Suprapubic skin (tissue), 4 donors: ENCODE measurements at regions not wholly inside any gene's neighbourhood (a gene's known extent, or its start where the extent isn't known, plus 50 kb on each side); places are given as distances from the start of the nearest gene placed in this dataset.
"Not testable (repeated sequence)": the region's sequence is repeated elsewhere in the genome, so short reads cannot be mapped to it uniquely, and the experiment has no call there.

ENCODE experiments used
- DNase-seq, 2 donors: peaks; one replicate each; pipeline ENCODE4 v3.0.0-alpha.2; 2019; ENCODE audit warnings: low spot score in 2 of 2
- H3K27ac ChIP-seq: fragments of 200-600 bp; sonication (generic); one replicate; pipeline ENCODE4 v1.5.1; 2019
- H3K27me3 ChIP-seq: fragments of 200-600 bp; sonication (generic); one replicate; pipeline ENCODE4 v1.5.1; 2019
- H3K36me3 ChIP-seq: fragments of 200-600 bp; sonication (generic); one replicate; pipeline ENCODE4 v1.5.1; 2019
- H3K4me1 ChIP-seq: fragments of 200-600 bp; sonication (generic); one replicate; pipeline ENCODE4 v1.5.1; 2019
- H3K4me3 ChIP-seq: fragments of 200-600 bp; sonication (generic); one replicate; pipeline ENCODE4 v1.5.1; 2019; ENCODE audit warnings: mild to moderate bottlenecking
- H3K9me3 ChIP-seq: fragments of 200-600 bp; sonication (generic); one replicate; pipeline ENCODE4 v1.5.1; 2019
- CTCF ChIP-seq, 2 donors: fragments of 200-600 bp in 1 of 2; fragments of 450-650 bp in 1 of 2; sonication (generic) in 1 of 2; IDR thresholded peaks; one replicate each; pipeline ENCODE4 v1.5.1; 2016 to 2019; ENCODE audit warnings: antibody characterized with exemption in 2 of 2, mild to moderate bottlenecking in 1 of 2, moderate library complexity in 1 of 2
- POLR2A ChIP-seq, 2 donors: fragments of 450-650 bp; IDR thresholded peaks; one replicate each; pipeline ENCODE4 v1.6.1; 2017; ENCODE audit warnings: antibody characterized with exemption in 2 of 2, mild to moderate bottlenecking in 2 of 2, moderate library complexity in 2 of 2
- WGBS: methylation state at CpG from one replicate; pipeline ENCODE4 v1.1.5; 2018; 5-methylcytosine and 5-hydroxymethylcytosine counted together

GRCh38 chr1:144516172-144516571, 54.7 kb upstream of the NBPF15 start:
- H3K36me3 ChIP-seq, DNase-seq, H3K4me1 ChIP-seq, H3K27me3 ChIP-seq, H3K27ac ChIP-seq, H3K4me3 ChIP-seq, H3K9me3 ChIP-seq: not testable (repeated sequence)
- 94% methylated on average over 1 of the region's 3 CpGs for WGBS

- not testable (repeated sequence) for H3K36me3 ChIP-seq
Measured at GRCh38 chr1:144516906-144517305, 55.4 kb upstream of the NBPF15 start.

GRCh38 chr1:144518439-144518838, 57.0 kb upstream of the NBPF15 start:
- H3K27ac ChIP-seq, H3K9me3 ChIP-seq, H3K4me3 ChIP-seq, H3K27me3 ChIP-seq, H3K4me1 ChIP-seq, H3K36me3 ChIP-seq, DNase-seq: not testable (repeated sequence)
- 87% methylated on average over 4 of the region's 9 CpGs for WGBS

More at GRCh38 chr1:144516906-144517305, 55.4 kb upstream of the NBPF15 start:
- not testable (repeated sequence) for DNase-seq, H3K27me3 ChIP-seq, H3K9me3 ChIP-seq, H3K4me3 ChIP-seq, H3K27ac ChIP-seq, H3K4me1 ChIP-seq
- whole genome bisulfite sequencing = 82% methylated on average over 2 of the region's 2 CpGs

GRCh38 chr1:144519528-144520189, 58.2 kb upstream of the NBPF15 start:
- WGBS = 48% methylated on average over 5 of the region's 12 CpGs
- not testable (repeated sequence) for H3K9me3 ChIP-seq, H3K27ac ChIP-seq, H3K36me3 ChIP-seq, H3K4me3 ChIP-seq, DNase-seq, H3K4me1 ChIP-seq
- peaks cover 11% of the 10 kb centered on the region for H3K27me3 ChIP-seq

GRCh38 chr1:144523661-144524407, 62.4 kb upstream of the NBPF15 start:
- H3K27ac ChIP-seq, H3K4me3 ChIP-seq, H3K9me3 ChIP-seq, H3K36me3 ChIP-seq, H3K4me1 ChIP-seq, DNase-seq: not testable (repeated sequence)
- H3K27me3 ChIP-seq = peaks cover 14% of the 10 kb centered on the region
- WGBS = 7% methylated on average over 27 of the region's 33 CpGs
- TF ChIP-seq POLR2A (IDR thresholded peaks at IDR 0.05) = peak in 1 of 2 donors; percentile 26

GRCh38 chr1:144532156-144532607, 60.5 kb upstream of the PPIAL4F start:
- H3K36me3 ChIP-seq, H3K27me3 ChIP-seq, H3K4me3 ChIP-seq, H3K4me1 ChIP-seq, H3K9me3 ChIP-seq, H3K27ac ChIP-seq, DNase-seq: not testable (repeated sequence)
- peak; percentile 5 to 16 for TF ChIP-seq CTCF (IDR thresholded peaks at IDR 0.05)
- 27% methylated on average over 9 of the region's 9 CpGs for WGBS

GRCh38 chr1:144533480-144533879, 59.2 kb upstream of the PPIAL4F start:
- 51% methylated on average over 3 of the region's 3 CpGs for WGBS
- not testable (repeated sequence) for H3K36me3 ChIP-seq

GRCh38 chr1:144534286-144534685, 58.4 kb upstream of the PPIAL4F start:
- not testable (repeated sequence) for DNase-seq, H3K9me3 ChIP-seq, H3K4me1 ChIP-seq, H3K4me3 ChIP-seq, H3K36me3 ChIP-seq, H3K27me3 ChIP-seq, H3K27ac ChIP-seq
- 57% methylated on average over 1 of the region's 1 CpG for WGBS

More at GRCh38 chr1:144533480-144533879, 59.2 kb upstream of the PPIAL4F start:
- not testable (repeated sequence) for H3K27me3 ChIP-seq, H3K4me3 ChIP-seq, H3K9me3 ChIP-seq, H3K4me1 ChIP-seq, H3K27ac ChIP-seq, DNase-seq

- not testable (repeated sequence) for DNase-seq, H3K4me3 ChIP-seq, H3K27ac ChIP-seq, H3K4me1 ChIP-seq, H3K36me3 ChIP-seq, H3K9me3 ChIP-seq
- 90% methylated on average over 1 of the region's 1 CpG for WGBS
- H3K27me3 ChIP-seq = peaks cover 14% of the 10 kb centered on the region
Measured at GRCh38 chr1:144536677-144537076, 56.0 kb upstream of the PPIAL4F start.

GRCh38 chr1:144537234-144537633, 55.5 kb upstream of the PPIAL4F start:
- not testable (repeated sequence) for H3K36me3 ChIP-seq, H3K4me1 ChIP-seq, DNase-seq, H3K4me3 ChIP-seq, H3K27ac ChIP-seq, H3K9me3 ChIP-seq
- peaks cover 13% of the 10 kb centered on the region for H3K27me3 ChIP-seq
- 69% methylated on average over 4 of the region's 5 CpGs for WGBS

- 94% methylated on average over 6 of the region's 6 CpGs for WGBS
Measured at GRCh38 chr1:144538736-144539135, 54.0 kb upstream of the PPIAL4F start.

GRCh38 chr1:144539191-144539960, 53.3 kb upstream of the PPIAL4F start:
- not testable (repeated sequence) for H3K9me3 ChIP-seq, DNase-seq, H3K36me3 ChIP-seq, H3K4me1 ChIP-seq, H3K4me3 ChIP-seq, H3K27ac ChIP-seq
- H3K27me3 ChIP-seq = peaks cover 13% of the 10 kb centered on the region
- WGBS = 96% methylated on average over 16 of the region's 37 CpGs

More at GRCh38 chr1:144538736-144539135, 54.0 kb upstream of the PPIAL4F start:
- DNase-seq, H3K4me3 ChIP-seq, H3K27ac ChIP-seq, H3K4me1 ChIP-seq, H3K36me3 ChIP-seq, H3K9me3 ChIP-seq: not testable (repeated sequence)
- peaks cover 13% of the 10 kb centered on the region for H3K27me3 ChIP-seq
